ENCODE measurements at regions not wholly inside any gene's neighbourhood (a gene's known extent, or its start where the extent isn't known, plus 50 kb on each side); places are given as distances from the start of the nearest gene placed in this dataset.

DNA sequence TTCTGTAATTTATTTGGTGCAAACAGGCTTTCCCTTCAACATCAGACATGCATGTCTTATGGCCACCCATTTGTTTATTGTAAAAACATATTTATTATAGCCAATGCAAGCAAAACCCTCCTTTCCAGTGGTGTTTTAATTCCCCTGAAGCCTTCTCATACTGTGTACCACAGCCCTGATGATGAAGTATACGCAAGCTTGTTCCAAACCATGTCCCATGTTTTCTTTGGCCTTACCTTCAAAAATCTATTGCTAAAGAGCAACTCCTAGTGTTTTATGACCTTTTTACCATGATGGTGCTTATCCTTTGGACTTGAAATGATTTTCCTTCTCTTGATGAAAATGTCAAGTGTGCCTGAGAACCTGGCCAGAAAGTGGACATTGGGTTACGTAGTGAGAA lies 85.9 kb upstream of the CCDC91 start:
- 8% methylated on average over 2 of the region's 2 CpGs for WGBS (ENCODE audit: low lambda C conversion rate)
- Histone ChIP-seq H3K27me3 (ENCODE audit: control insufficient read depth in 1 of 2, insufficient read depth in 2 of 2, low read length in 2 of 2) (no peaks in the 10 kb centered on the region), H3K9me3 (ENCODE audit: low read length) (no peaks in the 10 kb centered on the region), H3K4me3 (replicated peaks in 1 of 3; ENCODE audit: insufficient read depth in 1 of 3, low read depth in 2 of 3, low read length in 3 of 3) (no peak overlapping the region), H3K4me2 (ENCODE audit: low read depth, low read length) (no peak overlapping the region), H3K27ac (ENCODE audit: extremely low read length, insufficient read depth, low read length) (no peak overlapping the region), H2AFZ (ENCODE audit: low read length) (no peak overlapping the region), H3K4me1 (ENCODE audit: insufficient read depth, low read length) (no peaks in the 10 kb centered on the region), H3K79me2 (ENCODE audit: insufficient read depth, low read length) (no peaks in the 10 kb centered on the region), H4K20me1 (ENCODE audit: insufficient read depth, low read length) (no peaks in the 10 kb centered on the region), H3K36me3 (replicated peaks in 1 of 2; ENCODE audit: control insufficient read depth in 1 of 2, insufficient read depth in 2 of 2, low read length in 2 of 2) (no peaks in the 10 kb centered on the region), H3K9ac (ENCODE audit: insufficient read depth, low read depth, low read length) (no peak overlapping the region)
- DNase-seq (ENCODE audit: low spot score): no peak
- no peak for FAIRE-seq
- POLR2A ChIA-PET: no interaction called here
- TF ChIP-seq, protein P1, sequence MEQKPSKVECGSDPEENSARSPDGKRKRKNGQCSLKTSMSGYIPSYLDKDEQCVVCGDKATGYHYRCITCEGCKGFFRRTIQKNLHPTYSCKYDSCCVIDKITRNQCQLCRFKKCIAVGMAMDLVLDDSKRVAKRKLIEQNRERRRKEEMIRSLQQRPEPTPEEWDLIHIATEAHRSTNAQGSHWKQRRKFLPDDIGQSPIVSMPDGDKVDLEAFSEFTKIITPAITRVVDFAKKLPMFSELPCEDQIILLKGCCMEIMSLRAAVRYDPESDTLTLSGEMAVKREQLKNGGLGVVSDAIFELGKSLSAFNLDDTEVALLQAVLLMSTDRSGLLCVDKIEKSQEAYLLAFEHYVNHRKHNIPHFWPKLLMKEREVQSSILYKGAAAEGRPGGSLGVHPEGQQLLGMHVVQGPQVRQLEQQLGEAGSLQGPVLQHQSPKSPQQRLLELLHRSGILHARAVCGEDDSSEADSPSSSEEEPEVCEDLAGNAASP (CRISPR knock-in tag; IDR thresholded peaks at IDR 0.05; ENCODE audit: borderline replicate concordance): no peak
- TF ChIP-seq, protein P2, sequence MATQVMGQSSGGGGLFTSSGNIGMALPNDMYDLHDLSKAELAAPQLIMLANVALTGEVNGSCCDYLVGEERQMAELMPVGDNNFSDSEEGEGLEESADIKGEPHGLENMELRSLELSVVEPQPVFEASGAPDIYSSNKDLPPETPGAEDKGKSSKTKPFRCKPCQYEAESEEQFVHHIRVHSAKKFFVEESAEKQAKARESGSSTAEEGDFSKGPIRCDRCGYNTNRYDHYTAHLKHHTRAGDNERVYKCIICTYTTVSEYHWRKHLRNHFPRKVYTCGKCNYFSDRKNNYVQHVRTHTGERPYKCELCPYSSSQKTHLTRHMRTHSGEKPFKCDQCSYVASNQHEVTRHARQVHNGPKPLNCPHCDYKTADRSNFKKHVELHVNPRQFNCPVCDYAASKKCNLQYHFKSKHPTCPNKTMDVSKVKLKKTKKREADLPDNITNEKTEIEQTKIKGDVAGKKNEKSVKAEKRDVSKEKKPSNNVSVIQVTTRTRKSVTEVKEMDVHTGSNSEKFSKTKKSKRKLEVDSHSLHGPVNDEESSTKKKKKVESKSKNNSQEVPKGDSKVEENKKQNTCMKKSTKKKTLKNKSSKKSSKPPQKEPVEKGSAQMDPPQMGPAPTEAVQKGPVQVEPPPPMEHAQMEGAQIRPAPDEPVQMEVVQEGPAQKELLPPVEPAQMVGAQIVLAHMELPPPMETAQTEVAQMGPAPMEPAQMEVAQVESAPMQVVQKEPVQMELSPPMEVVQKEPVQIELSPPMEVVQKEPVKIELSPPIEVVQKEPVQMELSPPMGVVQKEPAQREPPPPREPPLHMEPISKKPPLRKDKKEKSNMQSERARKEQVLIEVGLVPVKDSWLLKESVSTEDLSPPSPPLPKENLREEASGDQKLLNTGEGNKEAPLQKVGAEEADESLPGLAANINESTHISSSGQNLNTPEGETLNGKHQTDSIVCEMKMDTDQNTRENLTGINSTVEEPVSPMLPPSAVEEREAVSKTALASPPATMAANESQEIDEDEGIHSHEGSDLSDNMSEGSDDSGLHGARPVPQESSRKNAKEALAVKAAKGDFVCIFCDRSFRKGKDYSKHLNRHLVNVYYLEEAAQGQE (IDR thresholded peaks at IDR 0.05; ENCODE audit: borderline replicate concordance in 1 of 2, low read depth in 1 of 2, low read length in 2 of 2): no peak
- TF ChIP-seq, protein P3, sequence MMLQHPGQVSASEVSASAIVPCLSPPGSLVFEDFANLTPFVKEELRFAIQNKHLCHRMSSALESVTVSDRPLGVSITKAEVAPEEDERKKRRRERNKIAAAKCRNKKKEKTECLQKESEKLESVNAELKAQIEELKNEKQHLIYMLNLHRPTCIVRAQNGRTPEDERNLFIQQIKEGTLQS (CRISPR knock-in tag; IDR thresholded peaks at IDR 0.05): no peak
- TF ChIP-seq YEATS2 (CRISPR knock-in tag; IDR thresholded peaks at IDR 0.05; ENCODE audit: borderline replicate concordance) (no peak), ZNF878 (CRISPR knock-in tag; IDR thresholded peaks at IDR 0.05) (no peak), ZSCAN30 (CRISPR knock-in tag; IDR thresholded peaks at IDR 0.05) (no peak), GLI4 (CRISPR knock-in tag; IDR thresholded peaks at IDR 0.05; ENCODE audit: borderline replicate concordance) (no peak), ZNF879 (CRISPR knock-in tag; IDR thresholded peaks at IDR 0.05) (no peak), ISX (CRISPR knock-in tag; conservative IDR thresholded peaks at IDR 0.05) (no peak), SMAD3 (CRISPR knock-in tag; IDR thresholded peaks at IDR 0.05) (no peak), ZFY (CRISPR knock-in tag; IDR thresholded peaks at IDR 0.05) (no peak), ZNF703 (CRISPR knock-in tag; IDR thresholded peaks at IDR 0.05; ENCODE audit: borderline replicate concordance) (no peak), ZNF260 (CRISPR knock-in tag; IDR thresholded peaks at IDR 0.05; ENCODE audit: borderline replicate concordance, low read depth) (no peak), CBX5 (CRISPR knock-in tag; IDR thresholded peaks at IDR 0.05; ENCODE audit: borderline replicate concordance) (no peak), ZNF570 (CRISPR knock-in tag; IDR thresholded peaks at IDR 0.05; ENCODE audit: borderline replicate concordance) (no peak)
- TF ChIP-seq, protein P4, sequence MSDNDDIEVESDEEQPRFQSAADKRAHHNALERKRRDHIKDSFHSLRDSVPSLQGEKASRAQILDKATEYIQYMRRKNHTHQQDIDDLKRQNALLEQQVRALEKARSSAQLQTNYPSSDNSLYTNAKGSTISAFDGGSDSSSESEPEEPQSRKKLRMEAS (IDR thresholded peaks at IDR 0.05): no peak
- TF ChIP-seq, protein P5, sequence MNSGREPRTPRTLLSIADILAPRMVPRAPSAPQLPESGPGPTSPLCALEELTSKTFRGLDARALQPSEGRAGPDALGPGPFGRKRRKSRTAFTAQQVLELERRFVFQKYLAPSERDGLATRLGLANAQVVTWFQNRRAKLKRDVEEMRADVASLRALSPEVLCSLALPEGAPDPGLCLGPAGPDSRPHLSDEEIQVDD (CRISPR knock-in tag; IDR thresholded peaks at IDR 0.05; ENCODE audit: borderline replicate concordance): no peak
- TF ChIP-seq, protein P6, sequence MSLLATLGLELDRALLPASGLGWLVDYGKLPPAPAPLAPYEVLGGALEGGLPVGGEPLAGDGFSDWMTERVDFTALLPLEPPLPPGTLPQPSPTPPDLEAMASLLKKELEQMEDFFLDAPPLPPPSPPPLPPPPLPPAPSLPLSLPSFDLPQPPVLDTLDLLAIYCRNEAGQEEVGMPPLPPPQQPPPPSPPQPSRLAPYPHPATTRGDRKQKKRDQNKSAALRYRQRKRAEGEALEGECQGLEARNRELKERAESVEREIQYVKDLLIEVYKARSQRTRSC (CRISPR knock-in tag; IDR thresholded peaks at IDR 0.05; ENCODE audit: low read depth): no peak
- TF ChIP-seq, protein P7, sequence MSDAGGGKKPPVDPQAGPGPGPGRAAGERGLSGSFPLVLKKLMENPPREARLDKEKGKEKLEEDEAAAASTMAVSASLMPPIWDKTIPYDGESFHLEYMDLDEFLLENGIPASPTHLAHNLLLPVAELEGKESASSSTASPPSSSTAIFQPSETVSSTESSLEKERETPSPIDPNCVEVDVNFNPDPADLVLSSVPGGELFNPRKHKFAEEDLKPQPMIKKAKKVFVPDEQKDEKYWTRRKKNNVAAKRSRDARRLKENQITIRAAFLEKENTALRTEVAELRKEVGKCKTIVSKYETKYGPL (CRISPR knock-in tag; IDR thresholded peaks at IDR 0.05): no peak
- in situ Hi-C loops (cut with HindIII; ENCODE audit: extremely low pct_ligation_motif_present, low pct_unique_long_range_greater_than_20kb) (no loop called here), intact Hi-C loops (cut with micrococcal nuclease; ENCODE audit: unreplicated experiment) (no loop called here)
- BruUV-seq (replicated peaks): no TSS peak
- no peak for ATAC-seq
- CTCF ChIA-PET (ENCODE audit: low intra/inter-chr PET ratio, low total read pairs): no interaction called here
